IPS DF 19.7 (cell line): ENCODE measurements at regions not wholly inside any gene's neighbourhood (a gene's known extent, or its start where the extent isn't known, plus 50 kb on each side); places are given as distances from the start of the nearest gene placed in this dataset.

ENCODE experiments used
- DNase-seq: peaks from one replicate; pipeline ENCODE4 v3.0.0-alpha.2; 2013; ENCODE audit warnings: low read depth, low spot score

DNA sequence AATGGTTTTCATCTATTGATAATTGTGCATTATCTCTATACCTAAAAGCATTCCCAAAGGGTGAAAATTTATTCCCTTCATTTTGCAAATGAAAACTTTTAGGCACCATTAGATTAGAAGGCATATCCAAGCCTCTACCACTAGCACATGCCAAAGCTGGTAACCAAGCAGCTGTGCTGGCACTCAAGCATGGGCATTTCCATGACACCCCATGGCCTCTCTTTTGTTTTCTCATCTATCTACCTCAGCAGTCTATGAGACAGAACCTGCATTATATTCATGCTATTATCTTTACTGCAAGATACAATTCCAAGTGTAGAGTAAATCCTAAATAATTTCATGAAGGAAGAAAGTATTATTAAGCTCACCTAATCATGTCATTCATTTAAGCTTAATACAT lies 334.3 kb upstream of the LRRC7 start:
- no peak for DNase-seq

GRCh38 chr1:69244211-69244610 lies 323.5 kb upstream of the LRRC7 start:
- DNase-seq = peak; percentile 45

- no peak for DNase-seq
Measured at GRCh38 chr1:69246109-69246508, 321.6 kb upstream of the LRRC7 start.

GRCh38 chr1:69246710-69247109 lies 321.0 kb upstream of the LRRC7 start:
- no peak for DNase-seq

DNA sequence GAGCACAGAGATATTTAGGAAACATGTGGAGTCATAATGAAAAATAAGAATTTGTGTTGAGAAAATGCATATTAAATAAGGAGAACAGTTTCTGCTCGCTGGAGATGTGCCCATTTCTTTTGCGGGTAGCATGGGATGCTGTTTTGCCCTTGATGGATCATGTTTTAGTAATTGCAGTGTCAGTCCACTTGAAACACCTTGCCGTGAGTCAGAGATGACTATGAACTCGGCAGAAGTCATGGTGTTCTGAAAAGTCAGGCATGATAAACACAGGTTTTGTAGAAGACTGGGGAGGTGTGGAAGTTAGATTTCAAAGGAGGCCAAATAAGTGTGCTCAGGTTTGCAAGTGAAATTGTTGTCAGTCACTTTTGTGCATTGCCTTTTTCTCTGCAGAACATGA lies 315.0 kb upstream of the LRRC7 start:
- no peak for DNase-seq

DNA sequence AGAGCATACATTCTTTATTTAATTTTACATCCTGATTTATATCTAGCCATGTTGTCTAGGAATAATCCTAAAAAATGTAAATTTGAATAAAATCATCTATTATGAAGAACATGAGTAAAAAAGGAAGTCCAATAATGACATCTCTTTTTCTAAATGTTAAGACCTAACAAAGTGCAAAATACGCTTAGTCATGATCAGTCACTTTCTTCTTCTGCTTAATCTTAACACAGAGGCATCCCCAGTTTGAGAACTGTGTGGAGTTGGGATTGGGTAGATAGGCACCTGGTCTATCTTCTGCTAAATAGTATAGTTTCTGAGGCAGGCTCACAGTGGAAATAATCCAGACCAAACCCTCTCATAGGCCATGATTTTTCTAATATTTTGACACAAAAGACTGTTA lies 311.7 kb upstream of the LRRC7 start:
- DNase-seq = no peak

DNA sequence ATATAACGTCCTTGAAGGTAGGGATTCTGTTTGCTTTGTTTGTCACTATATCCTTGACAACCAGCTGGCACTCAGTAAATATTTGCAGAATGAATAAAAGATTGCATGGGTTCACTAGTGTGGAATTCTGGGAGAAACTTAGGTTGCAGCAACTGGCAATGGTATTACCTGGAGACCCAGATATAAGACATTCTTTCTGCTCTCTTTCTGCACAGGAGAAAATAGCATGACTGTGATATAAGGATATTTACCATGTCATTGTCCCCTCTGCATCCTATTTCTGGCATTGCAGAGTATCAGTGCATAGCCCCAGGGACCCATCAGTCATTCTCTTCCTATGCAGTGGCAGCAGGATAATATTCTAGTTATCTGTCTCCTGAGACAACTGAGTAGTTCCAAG lies 308.9 kb upstream of the LRRC7 start:
- DNase-seq = no peak

DNA sequence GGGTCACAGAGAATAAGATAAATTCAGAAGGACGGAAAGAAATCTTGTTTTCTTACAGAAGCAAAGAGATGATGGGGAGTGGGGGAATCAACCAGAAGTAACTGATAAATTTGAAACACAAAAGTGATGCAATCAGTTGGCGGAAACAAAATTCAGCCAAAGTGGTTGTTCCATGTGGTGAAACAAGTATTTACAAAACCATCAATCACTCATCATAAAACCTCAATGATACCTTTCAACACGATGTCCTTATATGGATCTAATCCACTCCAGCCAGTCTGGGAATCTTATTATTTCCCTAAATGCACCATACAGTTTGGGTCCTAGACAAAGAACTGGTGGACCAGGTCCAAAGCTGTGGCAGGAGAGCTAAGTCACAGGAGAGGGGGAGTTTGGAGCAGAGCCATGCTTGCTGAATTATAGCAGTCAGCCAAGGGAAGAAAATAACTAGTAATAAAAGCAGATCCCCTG lies 303.8 kb upstream of the LRRC7 start:
- DNase-seq = no peak

DNA sequence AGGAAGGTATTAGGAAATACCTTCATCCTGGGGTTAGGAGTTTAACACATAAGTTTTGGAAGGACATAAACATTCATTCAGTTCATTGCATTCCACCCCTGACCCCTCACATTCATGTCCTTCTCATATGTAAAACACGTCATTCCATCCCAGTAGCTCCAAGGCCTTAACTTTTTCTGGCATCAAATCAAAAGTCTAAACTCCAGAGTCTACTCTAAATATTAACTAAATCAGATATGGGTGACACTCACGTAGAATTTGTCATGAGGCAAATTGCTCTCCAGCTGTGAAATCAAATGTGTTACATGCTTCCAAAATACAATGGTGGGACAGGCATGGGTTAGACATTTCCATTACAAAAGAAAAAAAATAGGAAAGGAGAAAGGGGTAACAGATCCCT lies 298.2 kb upstream of the LRRC7 start:
- DNase-seq = no peak

GRCh38 chr1:69271587-69272125 lies 296.1 kb upstream of the LRRC7 start:
- DNase-seq = no peak

DNA sequence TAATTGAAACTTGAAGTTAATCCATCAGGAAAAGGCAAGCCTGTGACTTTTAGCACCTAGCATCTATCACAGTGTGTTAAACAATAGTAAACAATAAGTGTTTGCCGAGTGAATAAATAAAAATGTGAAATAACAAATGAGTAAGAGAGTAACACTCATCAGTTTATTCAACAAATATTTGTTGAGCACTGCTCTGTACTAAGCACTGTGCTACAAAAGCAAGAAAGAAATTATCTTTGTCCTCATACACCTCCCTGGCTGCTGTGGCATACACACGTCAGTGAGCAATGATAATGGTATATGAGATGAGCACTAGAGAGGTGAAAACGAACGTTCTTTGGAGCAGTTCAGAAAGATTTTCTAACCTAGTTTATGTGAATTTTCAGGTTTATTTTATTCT lies 295.0 kb upstream of the LRRC7 start:
- no peak for DNase-seq

- DNase-seq = no peak
Measured at GRCh38 chr1:69278923-69279322, 288.8 kb upstream of the LRRC7 start.

DNA sequence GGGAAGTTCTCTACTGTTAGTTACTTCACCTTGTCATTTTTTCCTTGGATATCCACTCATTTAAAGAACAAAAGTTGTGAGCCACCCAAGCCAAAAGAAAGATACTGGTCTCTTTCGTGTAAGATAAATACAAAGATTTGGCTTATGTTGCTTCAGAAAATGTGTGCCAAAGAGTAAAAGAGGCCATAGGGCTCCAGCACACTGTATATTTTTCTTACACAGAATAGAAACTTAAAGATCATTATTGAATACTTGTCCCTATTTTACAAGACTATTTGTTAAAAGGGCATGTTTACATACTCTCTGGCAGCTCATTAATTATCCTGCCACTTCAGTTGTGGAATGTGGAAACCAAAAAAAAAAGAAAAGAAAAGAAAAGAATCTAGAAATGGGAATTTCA lies 284.2 kb upstream of the LRRC7 start:
- no peak for DNase-seq

DNA sequence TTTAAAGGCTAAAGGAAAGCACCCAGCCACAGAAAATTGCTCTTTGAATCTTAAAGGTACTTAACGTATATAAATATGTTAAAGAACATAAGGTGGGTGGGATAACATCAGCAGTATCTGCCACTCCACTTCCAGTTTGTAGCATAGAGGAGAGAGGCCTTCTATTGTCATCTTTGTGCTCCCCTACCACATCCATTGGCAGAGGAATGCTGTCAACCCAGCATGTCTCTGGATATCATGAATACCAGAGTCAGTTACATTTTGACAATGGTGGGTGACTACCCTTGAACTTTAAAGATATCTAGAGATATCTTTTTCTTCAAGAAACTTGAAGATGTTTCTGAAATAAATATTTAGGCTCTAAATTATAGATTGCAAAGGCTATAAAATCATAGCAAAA lies 283.2 kb upstream of the LRRC7 start:
- DNase-seq = no peak

DNA sequence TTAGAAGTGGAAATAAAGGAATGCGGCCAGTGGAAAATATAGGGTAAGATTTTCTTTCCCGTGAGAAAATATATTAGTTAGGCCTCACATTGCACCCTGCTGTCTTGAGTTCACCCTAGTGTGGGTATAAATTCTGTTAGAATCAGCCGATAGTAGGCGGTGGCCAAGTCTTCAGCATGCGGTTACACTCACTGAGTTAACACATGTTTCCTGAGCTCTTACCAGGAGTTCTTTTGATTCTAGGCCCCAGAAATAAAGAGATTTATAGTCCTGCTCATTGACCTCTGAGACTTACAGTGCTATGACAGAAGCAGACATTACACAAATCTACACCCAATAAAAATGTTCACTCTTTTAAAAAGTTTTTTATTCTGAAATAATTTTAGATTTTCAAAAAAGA lies 279.3 kb upstream of the LRRC7 start:
- no peak for DNase-seq

DNA sequence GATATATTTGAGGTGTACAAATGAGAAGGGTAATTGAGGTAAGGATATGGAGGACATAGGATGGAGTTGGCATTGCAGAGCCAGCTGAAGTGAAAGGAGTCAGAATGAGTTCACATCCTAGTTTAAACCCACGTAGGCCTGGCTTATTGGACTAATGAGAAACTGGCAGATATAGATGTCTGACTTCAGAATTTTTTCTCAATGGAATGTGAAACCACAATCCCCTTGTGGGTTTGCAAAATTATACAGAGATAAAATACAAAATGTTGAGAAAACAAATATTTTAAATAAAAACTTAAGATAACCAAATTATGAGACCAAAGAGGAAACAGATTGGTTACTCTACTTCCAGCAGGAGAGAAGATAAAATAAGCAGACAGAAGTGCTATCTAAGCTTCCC lies 277.4 kb upstream of the LRRC7 start:
- no peak for DNase-seq

DNA sequence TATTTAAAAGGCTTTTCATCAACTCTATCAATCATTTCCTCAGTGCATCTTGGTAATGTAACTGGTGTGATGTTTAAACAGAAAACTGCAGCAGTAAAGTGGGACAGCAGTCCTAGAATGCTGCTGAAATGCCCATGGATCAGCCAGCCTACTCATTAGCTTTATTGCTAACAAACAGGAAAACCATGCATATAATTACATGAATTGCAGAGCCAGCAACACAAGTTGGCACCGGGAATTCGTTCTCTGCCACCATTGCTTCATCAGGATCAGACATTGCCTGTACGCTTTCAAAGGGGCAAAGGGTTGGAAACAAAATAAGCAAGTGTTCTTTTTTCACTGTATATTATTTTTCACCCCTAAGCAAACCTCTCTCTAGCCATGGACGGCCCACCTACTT lies 276.2 kb upstream of the LRRC7 start:
- no peak for DNase-seq

- no peak for DNase-seq
Measured at GRCh38 chr1:69292833-69293232, 274.9 kb upstream of the LRRC7 start.

GRCh38 chr1:69294171-69294570 lies 273.6 kb upstream of the LRRC7 start:
- no peak for DNase-seq

DNA sequence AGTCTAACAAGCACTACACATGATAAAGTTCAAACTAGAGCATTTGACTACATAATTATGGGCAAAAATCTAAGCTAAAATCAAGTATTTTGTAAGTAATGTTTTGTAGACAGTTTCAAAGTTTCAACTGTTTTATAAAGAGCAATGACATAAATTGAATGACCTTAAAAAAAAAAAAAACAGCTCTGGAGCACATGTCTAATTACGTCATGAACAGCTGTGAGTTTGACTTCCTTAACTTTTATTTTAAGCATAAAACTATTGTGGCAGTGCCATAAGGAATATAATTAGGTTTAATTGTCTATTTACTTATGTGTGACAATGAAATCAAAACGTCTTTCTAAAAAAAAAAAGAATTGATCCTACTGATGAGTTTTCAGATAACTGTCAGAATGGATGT lies 272.5 kb upstream of the LRRC7 start:
- DNase-seq = no peak

DNA sequence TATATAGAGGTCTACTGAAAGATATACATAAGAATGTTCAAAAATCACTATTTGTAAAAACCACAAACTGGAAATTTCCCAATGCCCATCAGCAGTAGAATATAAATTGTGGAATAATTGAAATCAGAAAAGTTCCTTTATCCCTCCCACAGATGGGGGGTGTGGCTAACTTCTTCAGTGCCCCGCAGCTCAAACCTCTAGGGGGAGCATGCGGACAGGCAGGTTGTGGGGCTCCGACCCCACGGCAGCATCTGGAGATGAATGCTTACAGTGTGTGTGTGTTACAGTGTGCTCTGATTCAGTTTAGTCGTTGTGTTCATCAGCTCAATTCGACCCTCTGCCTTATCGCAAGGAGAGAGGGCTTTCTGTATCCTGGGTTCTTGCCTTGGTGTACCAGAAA lies 262.1 kb upstream of the LRRC7 start:
- DNase-seq = no peak

DNA sequence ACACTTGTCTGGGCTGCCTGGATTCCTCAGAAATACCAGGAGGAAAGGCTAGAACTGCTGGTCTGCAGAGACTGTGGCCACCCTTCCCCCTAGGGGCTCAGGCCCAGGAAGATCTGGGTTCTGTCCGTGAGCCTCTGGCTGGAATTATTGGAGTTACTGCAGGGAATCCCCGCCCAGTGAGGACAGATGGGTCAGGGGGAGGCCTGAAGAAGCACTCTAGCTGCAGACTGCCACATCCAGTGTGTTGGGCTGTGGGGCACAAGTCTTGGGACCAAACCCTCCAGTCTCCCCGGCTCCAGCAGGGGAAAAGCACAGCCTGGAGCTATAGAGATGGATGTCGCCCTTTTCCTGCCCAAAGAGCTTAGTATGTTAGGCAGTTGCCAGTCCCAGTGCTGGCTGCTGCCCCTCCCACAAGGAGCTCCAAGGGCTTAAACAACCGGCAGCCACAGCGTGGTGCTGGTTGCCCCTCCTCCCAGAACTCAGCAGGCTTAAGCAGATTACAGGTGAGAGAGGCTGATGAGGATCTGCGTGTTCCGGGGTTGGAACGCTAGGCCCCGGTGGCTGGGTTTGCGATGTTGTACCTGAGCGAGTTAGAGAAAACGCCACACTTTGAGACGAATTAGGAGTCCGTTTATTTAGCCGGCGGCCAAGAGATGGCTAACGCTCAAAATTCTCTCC lies 255.5 kb upstream of the LRRC7 start:
- DNase-seq = peak; percentile 38

GRCh38 chr1:69313118-69313517 lies 254.6 kb upstream of the LRRC7 start:
- DNase-seq = no peak

DNA sequence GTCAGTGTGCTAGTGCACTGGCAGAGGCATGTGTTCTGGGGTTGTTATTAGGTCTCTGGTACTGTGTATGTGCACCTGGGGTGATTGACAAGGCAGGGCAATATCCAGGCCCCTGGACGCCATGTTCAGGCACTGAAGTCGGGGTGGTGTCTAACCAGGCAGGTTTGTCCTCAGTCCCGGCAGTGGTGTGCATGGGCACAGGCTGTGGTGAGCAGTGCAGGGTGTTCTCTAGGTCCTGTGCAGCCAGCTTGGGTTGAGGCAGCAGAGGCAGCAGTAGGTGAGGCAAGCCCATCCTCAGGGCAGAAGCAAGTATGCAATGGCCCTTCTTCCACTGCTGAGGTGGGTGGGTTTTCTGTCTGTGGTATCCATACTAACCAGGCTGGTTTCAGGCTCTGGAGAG lies 252.3 kb upstream of the LRRC7 start:
- DNase-seq = no peak
